GM21423 (cell line): ENCODE measurements at regions not wholly inside any gene's neighbourhood (a gene's known extent, or its start where the extent isn't known, plus 50 kb on each side); places are given as distances from the start of the nearest gene placed in this dataset.
A peak's percentile ranks its signal among the peaks of the same experiment; 100 is the strongest.
"Not testable (repeated sequence)": the region's sequence is repeated elsewhere in the genome, so short reads cannot be mapped to it uniquely, and the experiment has no call there.

Experiments used
- ATAC-seq: cut with Tn5 transposase; IDR thresholded peaks from one replicate; pipeline ENCODE4 v1.9.1; 2021; ENCODE audit warnings: mild to moderate bottlenecking, moderate library complexity; ENCODE audit not compliant: unreplicated experiment

GRCh38 chr6:85041376-85041775, 277.0 kb upstream of the TBX18 start:
- ATAC-seq = no peak

DNA sequence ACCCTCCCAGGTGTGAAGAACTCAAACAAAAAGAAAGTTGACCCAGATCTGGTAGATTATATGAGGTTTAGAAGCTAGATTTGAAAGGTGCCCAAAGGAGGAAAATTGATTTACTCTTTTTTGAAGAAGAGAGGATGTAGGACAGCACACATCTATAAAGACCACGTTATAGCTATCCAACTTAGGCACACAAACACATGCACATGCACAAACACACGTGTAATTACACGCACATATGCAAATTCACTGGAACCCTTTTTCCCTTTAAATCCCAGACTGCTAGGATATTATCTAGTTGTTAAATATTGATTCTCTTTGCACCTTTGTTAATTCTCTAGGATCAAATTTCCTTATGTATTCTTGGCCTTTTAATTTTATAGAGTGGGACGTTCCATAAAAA, 272.8 kb upstream of the TBX18 start:
- ATAC-seq = no peak

DNA sequence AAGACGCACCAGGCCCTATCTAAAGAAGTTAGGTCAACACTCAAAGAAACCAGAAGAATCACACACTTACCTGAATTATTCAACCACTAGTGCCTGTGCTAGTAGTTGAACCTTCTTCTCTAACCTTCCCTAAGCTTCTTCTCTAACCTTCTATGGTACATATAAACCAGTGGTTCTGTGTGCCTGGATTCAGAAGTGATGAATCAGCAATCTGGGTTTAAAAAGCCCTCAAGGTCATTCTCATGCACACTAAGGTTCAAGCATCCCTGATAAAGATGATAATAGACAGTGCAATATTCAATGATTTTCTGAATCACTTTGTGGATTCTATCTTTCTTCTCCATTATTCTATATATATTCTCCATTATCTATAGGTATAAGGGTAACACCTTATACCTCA, 271.4 kb upstream of the TBX18 start:
- ATAC-seq = no peak

- ATAC-seq = no peak
These were observed 269.1 kb upstream of the TBX18 start for GRCh38 chr6:85033547-85033946.

DNA sequence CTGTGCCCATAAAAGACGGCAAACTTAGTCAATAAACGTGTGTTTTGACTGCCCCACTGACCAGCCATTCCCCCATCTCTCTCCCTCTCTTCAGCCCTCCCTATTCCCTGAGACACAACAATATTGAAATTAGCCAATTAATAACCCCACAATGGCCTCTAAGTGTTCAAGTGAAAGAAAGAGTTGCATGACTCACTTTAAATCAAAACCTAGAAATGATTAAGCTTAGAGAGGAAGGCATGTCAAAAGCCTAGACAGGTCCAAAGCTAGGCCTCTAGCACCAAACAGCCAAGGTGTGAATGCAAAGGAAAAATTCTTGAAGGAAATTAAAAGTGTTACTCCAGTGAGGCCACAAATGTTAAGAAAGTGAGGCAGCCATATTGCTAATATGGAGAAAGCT, 261.6 kb upstream of the TBX18 start:
- no peak for ATAC-seq

DNA sequence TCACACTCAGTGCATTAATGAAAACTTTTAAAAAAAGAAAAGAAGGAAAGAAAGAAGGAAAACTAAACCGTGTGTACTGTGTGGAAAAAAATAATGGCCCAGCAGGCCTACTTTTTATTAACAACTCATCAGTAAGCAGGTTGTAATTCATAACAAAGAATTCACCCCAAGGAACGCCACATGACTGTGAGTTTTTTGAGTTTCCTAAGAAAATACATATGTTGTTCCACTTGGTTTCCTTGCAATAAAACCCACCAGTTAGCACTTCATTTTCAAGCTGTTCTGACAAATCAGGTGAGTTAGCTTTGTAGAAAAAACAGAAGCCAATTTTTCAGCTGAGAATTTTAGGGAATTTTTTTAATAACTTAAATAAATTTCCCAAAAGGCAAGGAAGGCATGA, 259.3 kb upstream of the TBX18 start:
- no peak for ATAC-seq

DNA sequence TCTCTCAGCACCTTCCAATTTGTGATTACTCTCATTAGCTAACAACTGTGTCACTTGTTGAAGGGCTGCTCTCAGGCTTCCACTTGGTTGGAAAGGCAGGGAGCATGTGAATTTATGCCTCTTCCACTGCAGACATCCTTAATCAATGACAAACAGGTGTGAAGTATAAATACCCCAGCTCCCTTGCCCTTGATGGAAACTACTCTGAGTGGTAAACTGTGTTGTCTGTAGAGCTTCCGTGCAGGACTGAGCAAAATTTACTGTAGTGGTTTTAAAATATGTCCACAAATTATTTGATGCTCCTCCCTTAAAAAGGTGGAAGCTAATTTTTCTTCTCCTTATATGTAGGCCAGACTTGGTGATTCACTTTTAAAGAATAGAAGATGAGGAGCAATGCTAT, 253.0 kb upstream of the TBX18 start:
- ATAC-seq = no peak

DNA sequence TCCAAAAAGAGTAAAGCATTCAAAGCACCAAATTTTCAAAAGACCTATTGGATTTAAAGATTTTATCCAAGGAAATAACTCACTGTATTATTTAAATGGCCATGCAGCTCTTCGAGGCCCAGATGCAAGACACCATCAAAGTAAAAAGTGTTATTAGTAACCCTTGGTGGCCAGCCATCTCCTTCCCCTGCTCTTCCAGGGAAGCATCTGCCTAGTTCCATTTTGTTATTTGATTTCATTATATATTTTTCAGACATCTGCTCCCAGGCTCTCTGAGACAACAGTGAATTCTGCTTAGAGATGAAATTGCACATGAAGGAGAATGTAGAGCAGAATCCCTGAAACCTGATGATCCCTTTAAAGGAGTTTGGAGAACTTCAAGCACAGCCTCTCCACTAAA, 252.3 kb upstream of the TBX18 start:
- ATAC-seq = no peak

DNA sequence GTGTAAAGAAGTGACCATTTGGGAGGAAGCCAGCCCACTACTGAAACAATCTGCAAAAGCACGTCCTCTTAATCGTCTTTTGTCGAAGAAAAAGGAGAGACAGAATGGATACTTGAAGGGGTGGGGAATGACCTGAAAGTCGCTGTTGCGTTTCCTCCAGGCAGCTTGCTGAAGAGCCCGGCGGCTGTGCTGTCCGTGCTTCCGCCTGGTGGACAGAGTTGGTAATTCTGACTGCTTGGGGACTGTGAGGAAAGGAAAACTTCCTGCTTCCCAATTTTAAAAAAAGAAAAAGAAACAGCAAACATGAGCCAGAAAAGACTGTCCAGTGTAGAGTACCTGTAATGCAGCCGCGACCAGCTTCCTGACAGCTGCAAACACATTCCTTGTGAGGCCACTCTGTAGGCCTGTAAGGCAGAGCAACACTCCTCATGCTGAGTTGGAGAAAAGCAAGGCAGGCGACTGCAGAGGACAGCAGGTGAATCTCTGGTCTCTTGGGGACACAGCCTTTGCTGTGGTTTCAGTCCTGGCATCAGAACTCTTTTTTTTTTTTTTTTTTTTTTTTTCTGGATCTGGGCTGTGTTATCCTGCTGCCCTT, 251.1 kb upstream of the TBX18 start:
- peak; percentile 88 for ATAC-seq

- no peak for ATAC-seq
These were observed 246.5 kb upstream of the TBX18 start for GRCh38 chr6:85010865-85011264.

GRCh38 chr6:85008296-85009009, 244.1 kb upstream of the TBX18 start:
- ATAC-seq = no peak

DNA sequence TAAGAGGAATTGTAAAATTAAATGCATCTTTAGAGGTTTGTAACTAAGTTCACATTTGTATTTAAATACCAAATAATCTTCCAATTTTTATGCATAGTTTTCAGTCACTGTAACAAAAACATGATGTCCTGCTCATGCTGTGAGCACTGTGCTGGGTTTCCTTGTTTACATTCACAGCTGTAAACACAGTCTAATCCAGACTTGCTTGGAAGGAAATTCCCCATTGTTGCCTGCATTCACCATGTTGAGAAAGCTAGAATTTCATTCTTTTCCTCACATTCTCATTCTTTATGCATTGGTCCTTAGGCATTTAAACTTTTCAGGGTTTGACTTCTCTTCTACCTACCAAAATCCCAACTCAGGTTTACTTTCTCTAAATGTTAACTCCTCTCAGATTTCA, 242.0 kb upstream of the TBX18 start:
- no peak for ATAC-seq

- ATAC-seq = no peak
These were observed 241.1 kb upstream of the TBX18 start for GRCh38 chr6:85005494-85005893.

DNA sequence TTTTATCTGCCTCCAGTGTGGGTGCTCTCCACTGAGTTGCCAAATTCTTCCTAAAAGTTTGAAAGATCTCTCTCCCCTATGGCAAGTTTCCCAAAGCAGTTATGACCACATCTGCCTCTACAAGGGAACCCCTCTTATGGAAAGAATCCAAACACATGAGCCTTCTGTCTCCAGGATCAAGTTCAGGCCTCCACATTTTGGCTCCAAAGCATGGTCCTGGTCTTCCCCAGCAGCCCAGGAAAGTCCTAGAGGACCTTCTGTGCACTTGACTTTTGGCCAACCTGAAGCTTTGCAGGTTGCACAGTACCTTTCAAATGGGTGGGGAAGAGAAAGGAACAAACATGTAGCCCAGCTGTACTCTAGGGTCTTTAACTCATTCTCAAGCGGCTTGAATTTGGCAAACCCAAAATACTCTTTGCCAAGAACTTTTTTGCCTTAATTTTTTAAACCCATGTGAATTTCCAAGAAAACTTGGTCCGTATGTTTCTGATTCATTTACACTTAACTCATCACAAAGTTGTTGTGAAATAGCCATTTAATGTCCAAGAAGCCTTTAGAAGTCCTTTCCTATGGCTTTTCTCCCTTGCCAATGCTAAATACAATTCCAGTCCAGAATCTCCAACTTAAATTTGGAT, 240.1 kb upstream of the TBX18 start:
- ATAC-seq = no peak

- no peak for ATAC-seq
These were observed 238.4 kb upstream of the TBX18 start for GRCh38 chr6:85002847-85003246.

- no peak for ATAC-seq
These were observed 235.6 kb upstream of the TBX18 start for GRCh38 chr6:85000001-85000400.

DNA sequence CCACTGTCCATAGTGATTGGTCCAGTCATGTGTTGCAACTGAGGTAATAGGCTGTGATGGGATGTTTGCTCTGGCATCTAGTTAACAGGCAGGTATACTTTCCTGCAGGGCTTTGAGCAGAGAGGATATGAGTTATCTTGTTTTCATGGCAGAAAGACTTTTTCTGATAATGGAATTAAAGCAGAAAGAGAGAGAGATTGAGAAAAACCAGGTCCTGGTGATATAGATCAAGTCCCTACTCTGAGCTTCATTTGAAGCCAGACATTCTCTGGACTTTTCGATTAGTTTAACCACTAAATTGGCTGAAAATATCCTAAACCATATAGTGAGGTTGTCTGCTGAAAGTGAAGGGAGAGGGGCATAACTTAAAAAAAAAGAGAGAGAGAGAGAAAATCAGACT, 233.8 kb upstream of the TBX18 start:
- no peak for ATAC-seq

DNA sequence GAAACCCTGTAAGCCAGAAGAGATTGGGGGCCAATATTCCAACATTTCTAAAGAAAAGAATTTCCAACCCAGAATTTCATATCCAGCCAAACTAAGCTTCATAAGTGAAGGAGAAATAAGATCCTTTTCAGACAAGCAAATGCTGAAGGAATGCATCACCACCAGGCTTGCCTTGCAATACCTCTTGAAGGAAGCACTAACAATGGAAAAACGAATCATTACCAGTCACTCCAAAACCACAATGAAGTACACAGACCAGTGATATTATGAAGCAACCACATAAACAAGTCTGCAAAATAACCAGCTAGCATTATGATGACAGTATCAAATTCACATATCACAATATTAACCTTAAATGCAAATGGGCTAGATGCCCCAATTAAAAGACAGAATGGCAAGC, 224.4 kb upstream of the TBX18 start:
- not testable (repeated sequence) for ATAC-seq

DNA sequence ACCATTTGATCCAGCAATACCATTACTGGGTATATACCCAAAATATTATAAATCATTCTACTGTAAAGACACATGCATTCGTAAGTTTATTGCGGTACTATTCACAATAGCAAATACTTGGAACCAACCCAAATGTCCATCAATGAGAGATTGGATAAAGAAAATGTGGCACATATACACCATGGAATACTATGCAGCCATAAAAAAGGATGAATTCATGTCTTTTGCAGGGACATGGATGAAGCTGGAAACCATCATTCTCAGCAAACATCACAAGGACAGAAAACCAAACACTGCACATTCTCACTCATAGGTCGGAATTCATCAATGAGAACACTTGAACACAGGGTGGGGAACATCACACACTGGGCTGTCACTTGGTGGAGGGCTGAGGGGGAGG, 221.1 kb upstream of the TBX18 start:
- ATAC-seq = not testable (repeated sequence)

GRCh38 chr6:84979541-84979940, 215.1 kb upstream of the TBX18 start:
- no peak for ATAC-seq

GRCh38 chr6:84977363-84977705, 212.9 kb upstream of the TBX18 start:
- ATAC-seq = no peak

DNA sequence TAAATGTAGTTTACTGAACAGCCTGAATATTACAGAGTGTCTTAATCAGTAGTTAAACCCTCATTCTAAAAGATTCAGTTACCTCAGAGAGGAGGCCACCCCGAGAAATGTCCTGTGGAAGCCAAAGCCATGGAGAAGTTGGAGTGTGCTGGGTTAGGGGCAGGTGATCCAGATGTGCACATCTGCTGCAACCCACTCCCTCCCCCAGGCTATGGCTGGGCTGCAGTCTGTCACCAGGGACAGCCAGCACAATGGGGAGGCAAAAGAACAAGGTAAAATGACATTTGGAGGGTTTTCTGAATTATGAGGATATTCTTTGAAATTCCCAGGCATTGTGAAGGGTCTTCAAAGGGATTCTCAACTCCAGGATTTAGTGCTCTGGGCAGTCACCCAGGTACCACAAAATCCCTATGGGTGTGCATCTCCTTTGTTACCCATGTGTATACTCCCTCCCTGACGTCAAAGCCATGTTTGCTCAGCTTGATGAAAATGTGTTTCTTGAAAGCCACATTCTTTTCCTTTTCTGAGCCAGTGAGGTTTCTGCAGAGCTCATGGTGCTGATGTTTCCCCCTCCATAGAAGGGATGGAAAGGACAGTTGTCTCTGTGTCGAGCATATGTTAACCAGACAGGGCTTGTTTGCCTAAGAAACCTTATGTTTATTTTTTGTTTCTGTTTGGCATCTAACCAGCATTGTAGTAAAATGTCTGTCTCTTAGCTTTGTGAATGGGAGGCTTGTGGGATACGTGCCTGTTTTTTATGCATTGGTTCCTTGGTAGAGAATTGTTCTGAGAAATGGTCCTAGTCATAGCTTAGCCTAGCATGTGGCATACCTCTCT, 212.3 kb upstream of the TBX18 start:
- ATAC-seq = no peak
